Thymus (tissue), 11 donors: ENCODE measurements at regions not wholly inside any gene's neighbourhood (a gene's known extent, or its start where the extent isn't known, plus 50 kb on each side); places are given as distances from the start of the nearest gene placed in this dataset.
"Not testable (repeated sequence)": the region's sequence is repeated elsewhere in the genome, so short reads cannot be mapped to it uniquely, and the experiment has no call there.

Source experiments
- DNase-seq, 9 donors: peaks; one replicate each; pipeline ENCODE4 v3.0.0-alpha.2; 2013; ENCODE audit warnings: low spot score in 9 of 9, low read depth in 6 of 9, missing footprints in 1 of 9
- H3K27ac ChIP-seq, 2 donors: one replicate each; pipeline ENCODE4 v1.5.1; 2013; ENCODE audit warnings: control low read depth in 1 of 2, low read depth in 1 of 2, low read length in 1 of 2, mild to moderate bottlenecking in 1 of 2, moderate library complexity in 1 of 2
- H3K27me3 ChIP-seq, 2 donors: one replicate each; pipeline ENCODE4 v1.5.1; 2013; ENCODE audit warnings: low read length in 1 of 2; ENCODE audit not compliant: control insufficient read depth in 2 of 2, insufficient read depth in 1 of 2
- H3K36me3 ChIP-seq, 2 donors: one replicate each; pipeline ENCODE4 v1.5.1; 2013; ENCODE audit warnings: low read length in 1 of 2, mild to moderate bottlenecking in 1 of 2, moderate library complexity in 1 of 2; ENCODE audit not compliant: control insufficient read depth in 2 of 2, insufficient read depth in 2 of 2
- H3K4me1 ChIP-seq, 2 donors: one replicate each; pipeline ENCODE4 v1.5.1; 2013; ENCODE audit warnings: low read length in 2 of 2; ENCODE audit not compliant: control insufficient read depth in 2 of 2, insufficient read depth in 2 of 2
- H3K4me3 ChIP-seq, 2 donors: one replicate each; pipeline ENCODE4 v1.5.1; 2013; ENCODE audit warnings: low read length in 2 of 2, control low read depth in 1 of 2, mild to moderate bottlenecking in 1 of 2
- H3K9me3 ChIP-seq, 2 donors: one replicate each; pipeline ENCODE4 v1.5.1; 2013; ENCODE audit warnings: low read length in 1 of 2, mild to moderate bottlenecking in 1 of 2; ENCODE audit not compliant: control insufficient read depth in 2 of 2, insufficient read depth in 1 of 2
- WGBS: extraction: QIAGEN DNeasy Blood & Tissue Kit; methylation state at CpG from one replicate; pipeline ENCODE4 v1.1.7; 2013; 5-methylcytosine and 5-hydroxymethylcytosine counted together
- donor health status: healthy.

GRCh38 chr15:22577828-22578227, 119.1 kb downstream of the GOLGA6L22 start:
- not testable (repeated sequence) for H3K27ac ChIP-seq, H3K4me3 ChIP-seq, H3K9me3 ChIP-seq, H3K27me3 ChIP-seq, H3K36me3 ChIP-seq, DNase-seq, H3K4me1 ChIP-seq
- WGBS = 100% methylated on average over 1 of the region's 4 CpGs

GRCh38 chr15:22579213-22579612, 120.5 kb downstream of the GOLGA6L22 start:
- DNase-seq, H3K4me1 ChIP-seq, H3K9me3 ChIP-seq, H3K4me3 ChIP-seq, H3K27ac ChIP-seq, H3K36me3 ChIP-seq, H3K27me3 ChIP-seq: not testable (repeated sequence)
- WGBS = no CpG with 5 or more reads among the region's 2 CpGs

- not testable (repeated sequence) for H3K27ac ChIP-seq, H3K9me3 ChIP-seq, H3K27me3 ChIP-seq, H3K36me3 ChIP-seq, H3K4me1 ChIP-seq, H3K4me3 ChIP-seq, DNase-seq
- 98% methylated on average over 11 of the region's 14 CpGs for WGBS
Measured at GRCh38 chr15:22587391-22587790, 128.7 kb downstream of the GOLGA6L22 start.

- not testable (repeated sequence) for H3K9me3 ChIP-seq, H3K4me1 ChIP-seq, H3K36me3 ChIP-seq, H3K27ac ChIP-seq, H3K27me3 ChIP-seq, H3K4me3 ChIP-seq, DNase-seq
- 98% methylated on average over 10 of the region's 14 CpGs for WGBS
Measured at GRCh38 chr15:22598552-22598951, 139.8 kb downstream of the GOLGA6L22 start.

GRCh38 chr15:22599526-22600320, 141.0 kb downstream of the GOLGA6L22 start:
- 97% methylated on average over 30 of the region's 30 CpGs for WGBS
- DNase-seq, H3K9me3 ChIP-seq: not testable (repeated sequence)

GRCh38 chr15:22616976-22617375, 158.3 kb downstream of the GOLGA6L22 start:
- not testable (repeated sequence) for H3K4me3 ChIP-seq, DNase-seq
- WGBS = 87% methylated on average over 9 of the region's 9 CpGs

More at GRCh38 chr15:22599526-22600320, 141.0 kb downstream of the GOLGA6L22 start:
- H3K36me3 ChIP-seq, H3K4me3 ChIP-seq, H3K27ac ChIP-seq, H3K4me1 ChIP-seq, H3K27me3 ChIP-seq: not testable (repeated sequence)

GRCh38 chr15:22631789-22632188, 154.7 kb upstream of the NIPA1 start:
- H3K36me3 ChIP-seq, H3K9me3 ChIP-seq, H3K4me3 ChIP-seq, H3K27ac ChIP-seq, H3K27me3 ChIP-seq, H3K4me1 ChIP-seq, DNase-seq: not testable (repeated sequence)
- WGBS = 74% methylated on average over 3 of the region's 3 CpGs

More at GRCh38 chr15:22616976-22617375, 158.3 kb downstream of the GOLGA6L22 start:
- not testable (repeated sequence) for H3K9me3 ChIP-seq, H3K27me3 ChIP-seq, H3K27ac ChIP-seq, H3K36me3 ChIP-seq, H3K4me1 ChIP-seq

- 94% methylated on average over 2 of the region's 2 CpGs for WGBS
- not testable (repeated sequence) for H3K4me3 ChIP-seq, H3K27ac ChIP-seq, H3K27me3 ChIP-seq, H3K4me1 ChIP-seq, DNase-seq, H3K9me3 ChIP-seq, H3K36me3 ChIP-seq
Measured at GRCh38 chr15:22639983-22640382, 146.5 kb upstream of the NIPA1 start.

GRCh38 chr15:22649458-22649857, 137.0 kb upstream of the NIPA1 start:
- H3K4me3 ChIP-seq, H3K4me1 ChIP-seq, H3K27ac ChIP-seq, H3K27me3 ChIP-seq, H3K36me3 ChIP-seq, DNase-seq, H3K9me3 ChIP-seq: not testable (repeated sequence)
- 97% methylated on average over 4 of the region's 4 CpGs for WGBS
